Esophagus mucosa (tissue), 1 donor: ENCODE measurements at regions not wholly inside any gene's neighbourhood (a gene's known extent, or its start where the extent isn't known, plus 50 kb on each side); places are given as distances from the start of the nearest gene placed in this dataset.
"Not testable (repeated sequence)": the region's sequence is repeated elsewhere in the genome, so short reads cannot be mapped to it uniquely, and the experiment has no call there.

Experiments
- ATAC-seq: fragments of 200-7000 bp; cut with Tn5 transposase; one replicate; pipeline ENCODE4 v1.9.1; 2020
- donor health status: DM: yes; HTN: yes; CAD: no.

DNA sequence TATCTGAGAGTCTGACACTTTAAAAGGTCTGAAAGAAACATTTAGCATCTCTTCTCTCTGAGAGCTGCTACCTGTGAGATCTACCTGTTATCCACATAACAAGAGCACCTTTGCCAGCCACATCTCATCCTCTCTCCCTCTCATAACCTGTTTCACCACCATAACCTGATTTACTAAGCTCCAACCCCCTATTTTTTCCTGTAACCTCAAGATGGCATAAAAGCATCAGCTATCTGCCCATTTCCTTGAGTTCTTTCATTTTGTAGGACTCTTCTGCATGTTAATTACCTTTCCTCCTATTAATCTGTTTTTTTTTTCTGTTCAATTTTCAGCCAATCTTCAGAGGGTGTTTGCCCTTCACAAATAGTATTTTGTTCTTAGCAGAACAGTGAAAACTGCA, 136.5 kb upstream of the KCNK1 start:
- ATAC-seq = peak; percentile 62

DNA sequence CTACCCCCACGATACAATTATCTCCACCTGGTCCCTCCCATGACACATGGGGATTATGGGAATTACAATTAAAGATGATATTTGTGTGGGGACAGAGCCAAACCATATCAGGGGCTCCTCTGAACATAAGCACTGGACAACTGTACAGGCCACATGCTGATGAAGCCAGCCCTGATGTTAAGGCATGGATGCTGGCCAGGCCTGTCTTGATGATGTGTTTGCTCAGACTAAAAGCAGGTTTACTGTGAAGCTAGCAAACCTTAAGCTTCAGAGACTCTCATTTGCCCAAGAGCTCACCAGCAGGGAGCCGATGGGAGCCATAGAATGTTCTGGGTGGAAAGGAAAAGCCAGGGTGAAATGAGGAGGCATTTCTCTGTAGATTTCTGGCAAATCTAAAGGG, 135.3 kb upstream of the KCNK1 start:
- no peak for ATAC-seq

GRCh38 chr1:233479110-233479890, 134.6 kb upstream of the KCNK1 start:
- ATAC-seq = no peak

GRCh38 chr1:233480198-233480597, 133.7 kb upstream of the KCNK1 start:
- ATAC-seq = peak; percentile 45

DNA sequence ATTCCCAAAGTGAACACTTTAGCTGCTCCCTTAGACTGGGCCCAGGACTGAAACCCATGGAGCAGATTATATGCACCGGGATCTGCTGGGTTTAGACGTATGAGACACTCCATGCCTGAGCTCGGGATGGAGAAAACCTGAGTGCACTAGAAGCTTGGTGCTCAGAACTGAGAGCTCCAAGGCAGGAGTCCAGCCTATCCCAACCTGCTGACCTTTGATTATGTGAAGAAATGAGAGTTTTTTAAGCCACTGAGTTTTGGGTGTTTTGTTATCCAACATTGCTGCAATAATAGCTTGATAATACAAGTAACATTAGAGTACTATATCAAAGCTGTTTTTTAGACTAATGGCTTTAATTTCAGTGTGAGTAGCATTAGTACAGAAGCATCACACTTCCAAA, 131.5 kb upstream of the KCNK1 start:
- no peak for ATAC-seq

DNA sequence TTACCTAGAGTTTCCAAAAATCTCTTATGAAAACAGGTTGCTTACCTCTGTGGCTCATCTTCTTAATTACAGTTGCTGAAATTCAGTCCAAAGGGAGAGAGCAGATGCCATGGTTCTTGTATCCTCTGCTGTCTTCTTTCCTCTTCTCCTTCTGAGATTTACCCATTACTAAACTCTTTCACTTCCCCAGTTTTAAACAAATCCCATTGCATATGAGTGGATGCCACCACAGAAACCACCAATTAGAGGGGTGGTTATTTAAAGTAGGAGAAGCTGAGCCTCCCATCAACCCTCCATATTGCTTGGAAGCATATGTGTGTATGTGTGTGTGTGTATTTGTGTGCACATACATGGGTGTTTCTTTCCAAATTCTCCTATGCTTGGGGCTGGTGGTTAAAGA, 128.5 kb upstream of the KCNK1 start:
- no peak for ATAC-seq

DNA sequence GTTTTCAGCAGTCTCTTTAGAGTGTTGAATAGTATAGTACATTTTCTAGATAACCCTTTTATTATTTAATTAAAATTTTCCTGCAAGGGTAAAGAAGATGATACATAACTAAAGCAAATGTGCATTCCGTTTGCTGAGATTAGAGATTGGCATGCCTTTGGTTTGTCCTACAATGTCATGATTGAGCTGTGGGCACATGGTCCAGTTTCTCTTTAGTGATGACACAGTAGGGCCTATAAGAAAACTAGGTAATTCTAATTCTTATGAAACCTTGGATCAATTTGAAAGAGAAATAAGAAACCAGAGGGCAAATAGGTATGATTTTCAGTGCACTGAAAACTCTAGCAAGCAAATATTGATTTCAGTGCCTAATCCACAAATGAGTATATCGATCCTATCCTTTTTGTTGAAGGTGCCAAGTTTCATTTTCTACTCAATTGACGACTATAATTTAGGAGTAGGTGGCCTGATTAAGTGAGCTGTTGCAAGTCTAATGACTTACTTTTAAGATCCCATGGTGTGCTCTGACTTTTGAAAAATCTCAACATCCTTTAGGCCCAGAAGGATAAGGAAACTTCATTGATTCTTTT, 128.0 kb upstream of the KCNK1 start:
- ATAC-seq = no peak

- ATAC-seq = no peak
Observed at GRCh38 chr1:233487408-233487807, 126.5 kb upstream of the KCNK1 start.

DNA sequence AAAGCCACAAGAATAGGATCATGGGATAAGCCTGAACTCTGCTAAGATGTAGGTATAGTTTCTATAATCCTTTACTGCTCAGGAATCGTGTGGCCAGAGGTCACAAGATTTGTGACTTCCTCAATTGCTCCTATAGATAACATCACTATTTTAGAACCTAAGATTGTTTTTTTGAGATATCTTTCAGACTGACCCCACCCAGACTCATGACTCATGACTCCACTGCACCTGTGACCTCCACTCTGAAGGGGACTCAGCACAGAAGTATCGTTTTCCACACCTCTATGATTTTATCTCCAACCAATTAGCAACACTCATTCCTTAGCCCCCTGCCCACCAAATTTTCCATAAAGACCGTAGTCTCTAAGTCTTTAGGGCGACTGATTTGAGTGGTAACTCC, 124.5 kb upstream of the KCNK1 start:
- no peak for ATAC-seq

DNA sequence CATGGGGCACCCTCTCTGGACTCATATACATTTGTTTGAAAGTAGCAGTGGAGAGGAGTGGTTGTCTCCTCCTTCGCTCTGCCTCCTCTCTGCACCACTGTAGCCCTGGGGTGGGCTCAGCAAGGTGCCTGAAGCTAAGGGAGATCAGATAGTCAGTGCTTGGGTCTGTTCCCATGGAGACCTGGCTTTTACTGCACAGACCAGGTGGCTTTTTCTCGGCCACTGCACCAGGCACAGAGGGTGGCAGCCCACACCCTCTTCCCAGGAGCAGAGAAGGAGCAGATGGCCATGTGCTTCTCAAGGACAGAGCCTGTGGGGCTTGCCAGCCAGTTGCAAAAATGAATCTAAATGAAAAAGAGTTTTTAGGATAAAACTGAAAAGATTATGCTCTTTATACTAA, 123.4 kb upstream of the KCNK1 start:
- ATAC-seq = no peak

GRCh38 chr1:233491953-233492620, 121.8 kb upstream of the KCNK1 start:
- ATAC-seq = no peak

DNA sequence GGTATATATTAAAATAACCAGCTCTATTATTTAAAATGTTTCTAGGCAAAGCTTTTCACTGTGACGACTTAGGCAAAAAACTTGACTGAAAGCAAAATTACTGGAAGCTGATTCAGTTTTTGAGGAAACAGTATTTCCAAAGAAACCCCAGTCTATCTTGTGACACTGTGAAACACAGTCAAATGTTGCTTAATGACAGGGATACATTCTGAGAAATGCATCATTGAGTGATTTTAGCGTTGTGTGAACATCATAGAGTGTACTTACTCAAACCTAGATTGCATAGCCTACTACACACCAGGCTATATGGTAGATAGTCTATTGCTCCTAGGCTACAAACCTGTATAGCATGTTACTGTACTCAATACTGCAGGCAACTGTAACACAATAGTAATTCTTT, 116.9 kb upstream of the KCNK1 start:
- no peak for ATAC-seq

DNA sequence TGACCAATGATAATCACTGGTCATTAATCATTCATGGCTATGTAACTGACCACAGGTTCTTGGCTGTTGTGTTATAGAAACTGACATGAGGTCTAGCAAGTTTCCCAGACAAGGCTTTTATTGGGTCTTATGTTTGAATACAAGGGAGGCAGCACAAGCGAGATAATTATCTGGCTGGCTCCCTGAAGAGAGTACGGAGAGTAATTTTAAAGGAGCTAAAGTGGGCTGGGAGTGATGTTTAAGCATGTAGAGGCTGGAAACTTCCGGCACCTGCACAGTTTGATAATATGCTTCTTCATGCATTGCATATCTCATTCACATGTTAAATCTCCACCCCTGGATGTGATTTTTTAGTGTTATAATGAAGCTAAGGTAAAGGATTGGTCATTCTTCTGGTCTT, 116.2 kb upstream of the KCNK1 start:
- ATAC-seq = no peak

DNA sequence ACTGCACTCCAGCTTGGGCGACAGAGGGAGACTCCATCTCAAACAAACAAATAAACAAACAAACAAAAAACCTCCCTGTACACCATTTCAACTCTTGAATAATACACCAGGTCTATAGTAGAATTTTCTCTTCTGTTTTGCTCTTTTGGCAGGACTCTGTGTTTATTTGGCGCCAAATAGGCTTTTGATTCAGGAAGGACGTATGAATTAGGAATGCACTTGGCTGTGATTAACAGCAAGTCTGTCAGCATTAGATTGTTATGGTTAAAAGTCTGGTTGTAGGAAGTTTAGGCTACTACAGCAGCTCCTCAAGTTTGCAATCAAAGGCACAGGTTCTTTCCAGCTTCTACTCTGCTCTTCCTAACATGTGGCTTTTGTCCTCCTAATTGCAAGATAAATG, 113.8 kb upstream of the KCNK1 start:
- no peak for ATAC-seq

- ATAC-seq = no peak
Observed at GRCh38 chr1:233503366-233503954, 110.4 kb upstream of the KCNK1 start.

DNA sequence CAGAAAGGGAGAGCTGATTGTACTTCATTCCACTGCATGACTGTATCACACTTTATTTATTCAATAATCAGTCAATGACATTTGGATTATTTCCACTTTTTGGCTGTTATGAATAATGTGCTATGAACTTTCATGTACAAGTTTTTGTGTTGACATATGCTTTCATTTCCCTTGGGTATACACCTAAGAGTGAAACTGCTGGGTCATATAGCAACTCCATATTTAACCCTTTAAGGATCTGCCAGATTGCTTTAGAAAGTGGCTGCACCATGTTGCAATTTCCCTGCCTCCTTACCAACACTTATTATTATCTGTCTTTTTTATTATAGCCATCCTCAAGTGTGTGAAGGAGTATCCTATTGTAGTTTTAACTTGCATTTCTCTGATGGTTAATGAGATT, 108.8 kb upstream of the KCNK1 start:
- no peak for ATAC-seq

DNA sequence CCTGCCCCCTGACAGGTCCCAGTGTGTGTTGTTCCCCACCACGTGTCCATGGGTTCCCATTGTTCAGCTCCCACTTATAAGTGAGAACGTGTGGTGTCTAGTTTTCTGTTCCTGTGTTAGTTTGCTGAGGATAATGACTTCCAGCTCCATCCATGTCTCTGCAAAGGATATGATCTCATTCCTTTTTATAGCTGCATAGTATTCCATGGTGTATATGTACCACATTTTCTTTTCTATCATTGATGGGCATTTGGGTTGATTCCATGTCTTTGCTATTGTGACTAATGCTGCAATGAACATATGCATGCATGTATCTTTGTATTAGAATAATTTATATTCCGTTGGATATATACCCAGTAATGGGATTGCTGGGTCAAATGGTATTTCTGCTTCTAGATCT, 108.0 kb upstream of the KCNK1 start:
- not testable (repeated sequence) for ATAC-seq

DNA sequence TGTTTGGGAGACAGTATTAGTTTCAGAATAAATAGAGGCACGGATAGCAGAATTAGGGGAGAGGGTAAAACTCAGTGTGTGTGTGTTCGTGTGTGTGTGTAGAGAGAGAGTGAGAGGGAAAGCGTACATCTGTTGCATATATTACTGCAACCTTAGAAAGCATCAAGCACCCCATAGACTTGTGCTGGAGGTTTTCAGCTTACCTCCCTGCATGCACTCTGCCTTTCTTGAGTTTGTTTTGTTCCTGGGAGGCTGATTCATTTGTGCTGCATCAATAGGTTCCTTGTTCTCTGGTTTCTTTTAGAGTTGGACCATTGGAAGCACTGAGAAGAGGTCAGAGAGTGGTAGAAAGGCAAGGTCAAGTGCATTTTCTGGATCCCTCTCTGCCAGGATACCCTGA, 104.4 kb upstream of the KCNK1 start:
- ATAC-seq = no peak

DNA sequence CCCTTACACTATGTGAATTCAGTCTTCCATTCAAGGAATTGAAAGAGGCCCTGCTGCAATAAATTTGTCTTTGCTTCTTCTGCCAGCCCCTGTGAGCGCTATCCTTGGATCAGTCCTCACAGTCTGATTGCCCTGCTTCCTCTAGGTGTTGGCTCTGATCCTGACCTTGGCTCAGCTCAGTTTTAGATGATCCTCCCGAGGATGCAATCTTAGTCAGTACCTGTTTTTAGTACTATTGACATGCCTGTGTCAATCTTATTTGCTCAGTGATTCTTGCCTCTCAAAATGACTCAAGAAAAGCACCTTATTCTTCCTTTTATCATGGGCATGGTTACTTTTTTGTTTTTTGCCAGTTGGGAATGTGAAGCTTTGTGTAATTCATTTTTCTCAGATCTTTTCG, 101.4 kb upstream of the KCNK1 start:
- no peak for ATAC-seq

- ATAC-seq = no peak
Observed at GRCh38 chr1:233513431-233513830, 100.5 kb upstream of the KCNK1 start.

- peak; percentile 14 for ATAC-seq
Observed at GRCh38 chr1:233514946-233515391, 98.9 kb upstream of the KCNK1 start.

DNA sequence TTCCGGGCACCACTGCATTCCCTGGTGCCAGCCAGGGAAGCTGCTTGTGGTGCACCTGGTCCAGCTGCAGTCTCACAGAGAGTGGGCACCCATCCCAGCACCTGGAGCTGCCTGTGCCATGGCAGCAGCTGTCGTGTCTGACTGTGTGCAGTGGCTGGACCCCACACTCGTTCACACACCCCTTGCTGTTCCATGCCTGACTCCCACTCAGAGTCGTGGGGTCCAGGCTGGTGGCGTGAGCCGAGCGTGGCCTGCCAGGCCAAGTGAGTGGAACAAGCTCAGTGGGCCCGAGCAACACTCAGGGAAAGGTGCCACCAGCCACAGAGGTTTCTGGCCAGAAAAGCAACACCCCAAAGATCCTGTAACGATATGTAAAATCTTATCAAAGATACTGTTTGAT, 97.2 kb upstream of the KCNK1 start:
- ATAC-seq = no peak

- ATAC-seq = peak; percentile 32
Observed at GRCh38 chr1:233518344-233518743, 95.6 kb upstream of the KCNK1 start.
